WTC11 (cell line): ENCODE measurements at regions not wholly inside any gene's neighbourhood (a gene's known extent, or its start where the extent isn't known, plus 50 kb on each side); places are given as distances from the start of the nearest gene placed in this dataset.

ENCODE experiments used
- ATAC-seq: fragments of 200-7000 bp; cut with Tn5 transposase; 2 replicates; pipeline ENCODE4 v1.10.0; 2021; ENCODE audit warnings: mild to moderate bottlenecking, moderate library complexity
- CTCF ChIA-PET: fragments of 300-600 bp; sonication (Branson Sonifier 250); formaldehyde crosslinking; loops from one replicate; lab custom pipeline; 2021; ENCODE audit warnings: antibody characterized with exemption; lab: Charles Lee
- POLR2A ChIA-PET: fragments of 350-600 bp; sonication (Branson Sonifier 250); formaldehyde crosslinking; loops from one replicate; lab custom pipeline; 2021; ENCODE audit warnings: antibody characterized with exemption; lab: Charles Lee
- DNase-seq: peaks from one replicate; pipeline ENCODE4 v3.0.0; 2021; ENCODE audit warnings: low spot score
- H3K27ac Mint-ChIP-seq: 2 replicates; pipeline ENCODE4 v1.8.0; 2021; ENCODE audit warnings: mixed read lengths
- H3K27me3 Mint-ChIP-seq: 2 replicates; pipeline ENCODE4 v1.8.0; 2021; ENCODE audit warnings: low read depth, mild to moderate bottlenecking, moderate library complexity, mixed read lengths
- H3K36me3 Mint-ChIP-seq: 2 replicates; pipeline ENCODE4 v1.8.0; 2021; ENCODE audit warnings: mixed read lengths
- H3K4me1 Mint-ChIP-seq: 2 replicates; pipeline ENCODE4 v1.8.0; 2022; ENCODE audit warnings: mixed read lengths
- H3K4me3 Mint-ChIP-seq: 2 replicates; pipeline ENCODE4 v1.8.0; 2021; ENCODE audit warnings: mild to moderate bottlenecking, moderate library complexity, mixed read lengths
- H3K9me3 Mint-ChIP-seq: 2 replicates; pipeline ENCODE4 v1.8.0; 2021; ENCODE audit warnings: mixed read lengths
- ATF1 ChIP-seq: sonication (generic); formaldehyde crosslinking; IDR thresholded peaks from 2 replicates; pipeline ENCODE4 v1.8.1; 2023; ENCODE audit warnings: mild to moderate bottlenecking, moderate library complexity, missing genetic modification reagents
- CREB1 ChIP-seq: sonication (generic); formaldehyde crosslinking; IDR thresholded peaks from 2 replicates; pipeline ENCODE4 v1.8.0; 2023; ENCODE audit warnings: mild to moderate bottlenecking, missing genetic modification reagents
- ETV6 ChIP-seq: sonication (generic); formaldehyde crosslinking; IDR thresholded peaks from 2 replicates; pipeline ENCODE4 v1.8.1; 2022; ENCODE audit warnings: mild to moderate bottlenecking, missing genetic modification reagents
- FOXK1 ChIP-seq: sonication (generic); formaldehyde crosslinking; IDR thresholded peaks from 2 replicates; pipeline ENCODE4 v1.8.0; 2022; ENCODE audit warnings: mild to moderate bottlenecking, moderate library complexity, missing genetic modification reagents
- FOXP1 ChIP-seq: sonication (generic); formaldehyde crosslinking; IDR thresholded peaks from 2 replicates; pipeline ENCODE4 v1.8.0; 2022; ENCODE audit warnings: missing genetic modification reagents, mild to moderate bottlenecking, moderate library complexity, borderline replicate concordance
- FOXP4 ChIP-seq: sonication (generic); formaldehyde crosslinking; IDR thresholded peaks from 2 replicates; pipeline ENCODE4 v1.8.0; 2022; ENCODE audit warnings: mild to moderate bottlenecking, missing genetic modification reagents
- JUN ChIP-seq: sonication (generic); formaldehyde crosslinking; IDR thresholded peaks from 2 replicates; pipeline ENCODE4 v1.8.0; 2023; ENCODE audit warnings: mild to moderate bottlenecking, missing genetic modification reagents
- MYBL2 ChIP-seq: sonication (generic); formaldehyde crosslinking; IDR thresholded peaks from 2 replicates; pipeline ENCODE4 v1.8.1; 2023; ENCODE audit warnings: mild to moderate bottlenecking, moderate library complexity, missing genetic modification reagents
- NFATC4 ChIP-seq: fragments of 250-450 bp; sonication (Bioruptor Pico); IDR thresholded peaks from 2 replicates; pipeline ENCODE4 v1.9.0; 2021; ENCODE audit warnings: mild to moderate bottlenecking
- NFYB ChIP-seq: sonication (generic); formaldehyde crosslinking; conservative IDR thresholded peaks from 2 replicates; pipeline ENCODE4 v1.8.0; 2022; ENCODE audit warnings: low read depth, missing genetic modification reagents
- NR1H2 ChIP-seq: sonication (generic); formaldehyde crosslinking; IDR thresholded peaks from 2 replicates; pipeline ENCODE4 v1.9.0; 2021; ENCODE audit warnings: mild to moderate bottlenecking, moderate library complexity, missing genetic modification reagents
- RORB ChIP-seq: fragments of 250-450 bp; sonication (Bioruptor Pico); IDR thresholded peaks from 2 replicates; pipeline ENCODE4 v1.9.0; 2021; ENCODE audit warnings: mild to moderate bottlenecking
- SMAD4 ChIP-seq: sonication (generic); formaldehyde crosslinking; IDR thresholded peaks from 2 replicates; pipeline ENCODE4 v1.8.0; 2022; ENCODE audit warnings: mild to moderate bottlenecking, missing genetic modification reagents
- TEAD4 ChIP-seq: sonication (generic); formaldehyde crosslinking; IDR thresholded peaks from 2 replicates; pipeline ENCODE4 v1.8.0; 2022; ENCODE audit warnings: mild to moderate bottlenecking, missing genetic modification reagents
- ZBTB21 ChIP-seq: sonication (generic); formaldehyde crosslinking; IDR thresholded peaks from 2 replicates; pipeline ENCODE4 v1.8.1; 2023; ENCODE audit warnings: mild to moderate bottlenecking, missing genetic modification reagents, borderline replicate concordance
- ZNF219 ChIP-seq: sonication (generic); formaldehyde crosslinking; IDR thresholded peaks from 2 replicates; pipeline ENCODE4 v1.8.0; 2023; ENCODE audit warnings: missing genetic modification reagents, mild to moderate bottlenecking, borderline replicate concordance
- ZNF396 ChIP-seq: fragments of 250-450 bp; sonication (Bioruptor Pico); IDR thresholded peaks from 2 replicates; pipeline ENCODE4 v1.8.0; 2021; ENCODE audit warnings: mild to moderate bottlenecking, moderate library complexity, borderline replicate concordance
- ZNF416 ChIP-seq: fragments of 250-450 bp; sonication (Bioruptor Pico); IDR thresholded peaks from 2 replicates; pipeline ENCODE4 v1.9.0; 2021; ENCODE audit warnings: mild to moderate bottlenecking, inconsistent platforms
- TF ChIP-seq, protein P1 (sequence below): sonication (generic); formaldehyde crosslinking; IDR thresholded peaks from 2 replicates; pipeline ENCODE4 v1.8.1; 2023; ENCODE audit warnings: mild to moderate bottlenecking, missing genetic modification reagents, borderline replicate concordance
- TF ChIP-seq, protein P2 (sequence below): sonication (generic); formaldehyde crosslinking; IDR thresholded peaks from 2 replicates; pipeline ENCODE4 v1.8.1; 2022; ENCODE audit warnings: low read depth, missing genetic modification reagents, borderline replicate concordance
- TF ChIP-seq, protein P3 (sequence below): fragments of 250-450 bp; sonication (Bioruptor Pico); IDR thresholded peaks from 2 replicates; pipeline ENCODE4 v1.8.0; 2021; ENCODE audit warnings: mild to moderate bottlenecking
- TF ChIP-seq, protein P4 (sequence below): sonication (generic); formaldehyde crosslinking; IDR thresholded peaks from 2 replicates; pipeline ENCODE4 v1.8.1; 2022; ENCODE audit warnings: low read depth, mild to moderate bottlenecking, moderate library complexity, missing genetic modification reagents, borderline replicate concordance

DNA sequence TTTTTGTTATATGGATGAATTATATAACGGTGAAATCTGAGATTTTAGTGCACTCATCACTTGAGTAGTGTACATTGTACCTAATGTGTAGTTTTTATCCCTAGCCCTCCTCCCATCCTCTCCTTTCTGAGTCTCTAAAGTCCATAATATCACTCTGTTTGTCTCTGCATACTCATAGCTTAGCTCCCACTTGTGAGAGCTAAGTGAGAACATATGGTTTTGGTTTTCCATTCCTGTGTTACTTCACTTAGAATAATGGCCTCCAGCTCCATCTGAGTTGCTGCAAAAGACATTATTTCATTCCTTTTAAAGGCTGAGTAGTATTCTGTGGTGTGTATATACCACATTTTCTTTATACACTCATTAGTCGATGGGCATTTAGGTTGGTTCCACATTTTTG is 94.0 kb downstream of the SLC10A2 start (continued):
- TF ChIP-seq, protein P1, sequence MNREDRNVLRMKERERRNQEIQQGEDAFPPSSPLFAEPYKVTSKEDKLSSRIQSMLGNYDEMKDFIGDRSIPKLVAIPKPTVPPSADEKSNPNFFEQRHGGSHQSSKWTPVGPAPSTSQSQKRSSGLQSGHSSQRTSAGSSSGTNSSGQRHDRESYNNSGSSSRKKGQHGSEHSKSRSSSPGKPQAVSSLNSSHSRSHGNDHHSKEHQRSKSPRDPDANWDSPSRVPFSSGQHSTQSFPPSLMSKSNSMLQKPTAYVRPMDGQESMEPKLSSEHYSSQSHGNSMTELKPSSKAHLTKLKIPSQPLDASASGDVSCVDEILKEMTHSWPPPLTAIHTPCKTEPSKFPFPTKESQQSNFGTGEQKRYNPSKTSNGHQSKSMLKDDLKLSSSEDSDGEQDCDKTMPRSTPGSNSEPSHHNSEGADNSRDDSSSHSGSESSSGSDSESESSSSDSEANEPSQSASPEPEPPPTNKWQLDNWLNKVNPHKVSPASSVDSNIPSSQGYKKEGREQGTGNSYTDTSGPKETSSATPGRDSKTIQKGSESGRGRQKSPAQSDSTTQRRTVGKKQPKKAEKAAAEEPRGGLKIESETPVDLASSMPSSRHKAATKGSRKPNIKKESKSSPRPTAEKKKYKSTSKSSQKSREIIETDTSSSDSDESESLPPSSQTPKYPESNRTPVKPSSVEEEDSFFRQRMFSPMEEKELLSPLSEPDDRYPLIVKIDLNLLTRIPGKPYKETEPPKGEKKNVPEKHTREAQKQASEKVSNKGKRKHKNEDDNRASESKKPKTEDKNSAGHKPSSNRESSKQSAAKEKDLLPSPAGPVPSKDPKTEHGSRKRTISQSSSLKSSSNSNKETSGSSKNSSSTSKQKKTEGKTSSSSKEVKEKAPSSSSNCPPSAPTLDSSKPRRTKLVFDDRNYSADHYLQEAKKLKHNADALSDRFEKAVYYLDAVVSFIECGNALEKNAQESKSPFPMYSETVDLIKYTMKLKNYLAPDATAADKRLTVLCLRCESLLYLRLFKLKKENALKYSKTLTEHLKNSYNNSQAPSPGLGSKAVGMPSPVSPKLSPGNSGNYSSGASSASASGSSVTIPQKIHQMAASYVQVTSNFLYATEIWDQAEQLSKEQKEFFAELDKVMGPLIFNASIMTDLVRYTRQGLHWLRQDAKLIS (CRISPR knock-in tag), result no peak
- TF ChIP-seq NFATC4 (CRISPR knock-in tag), result no peak
- no peak for TF ChIP-seq ETV6 (CRISPR knock-in tag)
- TF ChIP-seq, all 79 proteins: peak for 0

DNA sequence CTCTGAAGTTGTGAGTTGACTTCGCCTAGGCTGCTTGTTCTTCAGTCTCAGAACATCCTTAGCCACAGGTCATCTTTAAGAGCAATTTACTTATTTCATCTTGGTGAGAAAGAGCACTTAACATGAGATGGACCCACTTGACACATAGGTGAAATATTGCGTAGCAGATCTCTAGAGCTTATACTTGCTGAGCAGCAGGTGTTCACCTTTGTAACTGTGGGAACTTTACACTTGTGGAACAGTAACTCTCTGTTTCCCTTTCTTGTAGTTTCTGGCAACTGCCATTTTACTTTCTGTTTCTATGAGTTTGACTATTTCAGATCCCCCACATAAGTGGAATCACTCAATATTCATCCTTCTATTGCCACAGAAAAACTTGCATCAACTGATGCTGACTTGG is 95.7 kb downstream of the SLC10A2 start:
- CTCF ChIA-PET, result no interaction called here
- Mint-ChIP-seq H3K4me1 (peaks cover 11% of the 10 kb centered on the region), H3K27me3 (no peaks in the 10 kb centered on the region), H3K36me3 (no peaks in the 10 kb centered on the region), H3K9me3 (no peaks in the 10 kb centered on the region), H3K4me3 (no peak overlapping the region), H3K27ac (no peak overlapping the region)
- DNase-seq, result no peak
- TF ChIP-seq MYBL2 (CRISPR knock-in tag), result no peak
- no peak for TF ChIP-seq ZNF416 (CRISPR knock-in tag)
- TF ChIP-seq FOXK1 (CRISPR knock-in tag), result no peak
- no peak for TF ChIP-seq NR1H2 (CRISPR knock-in tag)
- TF ChIP-seq ZNF396 (CRISPR knock-in tag), result no peak
- TF ChIP-seq, protein P2, sequence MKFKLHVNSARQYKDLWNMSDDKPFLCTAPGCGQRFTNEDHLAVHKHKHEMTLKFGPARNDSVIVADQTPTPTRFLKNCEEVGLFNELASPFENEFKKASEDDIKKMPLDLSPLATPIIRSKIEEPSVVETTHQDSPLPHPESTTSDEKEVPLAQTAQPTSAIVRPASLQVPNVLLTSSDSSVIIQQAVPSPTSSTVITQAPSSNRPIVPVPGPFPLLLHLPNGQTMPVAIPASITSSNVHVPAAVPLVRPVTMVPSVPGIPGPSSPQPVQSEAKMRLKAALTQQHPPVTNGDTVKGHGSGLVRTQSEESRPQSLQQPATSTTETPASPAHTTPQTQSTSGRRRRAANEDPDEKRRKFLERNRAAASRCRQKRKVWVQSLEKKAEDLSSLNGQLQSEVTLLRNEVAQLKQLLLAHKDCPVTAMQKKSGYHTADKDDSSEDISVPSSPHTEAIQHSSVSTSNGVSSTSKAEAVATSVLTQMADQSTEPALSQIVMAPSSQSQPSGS (CRISPR knock-in tag), result no peak
- no peak for TF ChIP-seq ATF1 (CRISPR knock-in tag)
- no peak for TF ChIP-seq ZBTB21 (CRISPR knock-in tag)
- TF ChIP-seq FOXP1 (CRISPR knock-in tag), result no peak
- TF ChIP-seq SMAD4 (CRISPR knock-in tag), result no peak
- no peak for TF ChIP-seq JUN (CRISPR knock-in tag)
- no peak for TF ChIP-seq ZNF219 (CRISPR knock-in tag)
- no peak for TF ChIP-seq NFYB
- no peak for TF ChIP-seq CREB1 (CRISPR knock-in tag)
- TF ChIP-seq, protein P3, sequence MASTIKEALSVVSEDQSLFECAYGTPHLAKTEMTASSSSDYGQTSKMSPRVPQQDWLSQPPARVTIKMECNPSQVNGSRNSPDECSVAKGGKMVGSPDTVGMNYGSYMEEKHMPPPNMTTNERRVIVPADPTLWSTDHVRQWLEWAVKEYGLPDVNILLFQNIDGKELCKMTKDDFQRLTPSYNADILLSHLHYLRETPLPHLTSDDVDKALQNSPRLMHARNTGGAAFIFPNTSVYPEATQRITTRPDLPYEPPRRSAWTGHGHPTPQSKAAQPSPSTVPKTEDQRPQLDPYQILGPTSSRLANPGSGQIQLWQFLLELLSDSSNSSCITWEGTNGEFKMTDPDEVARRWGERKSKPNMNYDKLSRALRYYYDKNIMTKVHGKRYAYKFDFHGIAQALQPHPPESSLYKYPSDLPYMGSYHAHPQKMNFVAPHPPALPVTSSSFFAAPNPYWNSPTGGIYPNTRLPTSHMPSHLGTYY (CRISPR knock-in tag), result no peak
- POLR2A ChIA-PET, result interaction anchor here (0.7 kb wide), 1 partner anchor 1667 kb away, joined by 3 read pairs; no protein-coding TSS in a partner anchor
- ATAC-seq, result no peak

DNA sequence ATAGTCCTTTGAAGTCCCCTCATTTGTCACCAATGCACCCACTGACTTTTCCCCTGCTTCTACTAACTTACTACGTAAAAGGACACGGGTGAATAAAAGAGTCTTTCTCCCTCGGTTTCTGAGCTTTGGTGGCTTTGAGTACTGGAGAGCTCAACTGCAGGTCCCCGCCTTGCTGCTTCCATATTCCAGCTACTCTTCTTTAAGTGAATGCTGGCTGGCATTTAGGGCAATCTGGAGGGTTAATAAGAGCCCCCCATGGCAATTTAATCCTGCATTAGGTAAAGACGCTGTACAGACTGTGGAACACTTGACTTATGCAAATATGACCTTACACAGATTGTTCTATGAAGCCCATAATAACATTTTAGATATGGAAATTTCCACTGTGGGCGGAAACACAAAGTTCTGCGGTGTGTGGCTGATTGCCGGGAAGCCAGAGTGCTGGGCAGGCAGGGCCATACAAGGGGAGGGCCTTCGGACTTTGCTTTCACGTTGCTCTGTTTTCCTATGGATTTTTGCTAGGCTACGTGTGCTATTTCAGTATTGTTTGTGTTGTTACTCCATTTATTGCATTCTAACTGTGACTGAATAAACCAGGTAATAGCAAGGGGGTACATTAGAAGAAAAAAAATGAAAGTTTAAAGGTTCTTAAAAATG is 97.5 kb downstream of the SLC10A2 start:
- DNase-seq (no peak), ATAC-seq (no peak)
- Mint-ChIP-seq H3K27ac (no peak overlapping the region), H3K36me3 (no peaks in the 10 kb centered on the region), H3K4me1 (peaks cover 2% of the 10 kb centered on the region; the same call in 1 of the 2 replicates), H3K27me3 (no peaks in the 10 kb centered on the region), H3K4me3 (no peak overlapping the region), H3K9me3 (no peaks in the 10 kb centered on the region)
- TF ChIP-seq SMAD4 (CRISPR knock-in tag), result no peak
- TF ChIP-seq TEAD4 (CRISPR knock-in tag), result no peak
- TF ChIP-seq, protein P4, sequence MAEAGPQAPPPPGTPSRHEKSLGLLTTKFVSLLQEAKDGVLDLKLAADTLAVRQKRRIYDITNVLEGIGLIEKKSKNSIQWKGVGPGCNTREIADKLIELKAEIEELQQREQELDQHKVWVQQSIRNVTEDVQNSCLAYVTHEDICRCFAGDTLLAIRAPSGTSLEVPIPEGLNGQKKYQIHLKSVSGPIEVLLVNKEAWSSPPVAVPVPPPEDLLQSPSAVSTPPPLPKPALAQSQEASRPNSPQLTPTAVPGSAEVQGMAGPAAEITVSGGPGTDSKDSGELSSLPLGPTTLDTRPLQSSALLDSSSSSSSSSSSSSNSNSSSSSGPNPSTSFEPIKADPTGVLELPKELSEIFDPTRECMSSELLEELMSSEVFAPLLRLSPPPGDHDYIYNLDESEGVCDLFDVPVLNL (CRISPR knock-in tag), result no peak
- TF ChIP-seq FOXP4, result no peak
- TF ChIP-seq ZBTB21 (CRISPR knock-in tag), result no peak
- no peak for TF ChIP-seq RORB (CRISPR knock-in tag)
- CTCF ChIA-PET, result no interaction called here
- POLR2A ChIA-PET, result no interaction called here
